H1 (cell line): ENCODE measurements at regions not wholly inside any gene's neighbourhood (a gene's known extent, or its start where the extent isn't known, plus 50 kb on each side); places are given as distances from the start of the nearest gene placed in this dataset.

Source experiments
- YY1 ChIP-seq: IDR thresholded peaks from 2 replicates; pipeline ENCODE4 v1.6.1; 2011; ENCODE audit warnings: low read depth, mild to moderate bottlenecking, low read length
- TF ChIP-seq, protein P1 (sequence below), 3 experiments: IDR thresholded peaks; 1 replicate in 2 of 3; 2 replicates in 1 of 3; pipeline versions ENCODE4 v1.5.1 to v1.6.1; 2011; ENCODE audit warnings: low read length in 3 of 3, mild to moderate bottlenecking in 3 of 3, inconsistent platforms in 2 of 3, low read depth in 1 of 3, moderate library complexity in 1 of 3; ENCODE audit not compliant: insufficient read depth in 1 of 3; ENCODE audit errors: control extremely low read depth in 1 of 3

DNA sequence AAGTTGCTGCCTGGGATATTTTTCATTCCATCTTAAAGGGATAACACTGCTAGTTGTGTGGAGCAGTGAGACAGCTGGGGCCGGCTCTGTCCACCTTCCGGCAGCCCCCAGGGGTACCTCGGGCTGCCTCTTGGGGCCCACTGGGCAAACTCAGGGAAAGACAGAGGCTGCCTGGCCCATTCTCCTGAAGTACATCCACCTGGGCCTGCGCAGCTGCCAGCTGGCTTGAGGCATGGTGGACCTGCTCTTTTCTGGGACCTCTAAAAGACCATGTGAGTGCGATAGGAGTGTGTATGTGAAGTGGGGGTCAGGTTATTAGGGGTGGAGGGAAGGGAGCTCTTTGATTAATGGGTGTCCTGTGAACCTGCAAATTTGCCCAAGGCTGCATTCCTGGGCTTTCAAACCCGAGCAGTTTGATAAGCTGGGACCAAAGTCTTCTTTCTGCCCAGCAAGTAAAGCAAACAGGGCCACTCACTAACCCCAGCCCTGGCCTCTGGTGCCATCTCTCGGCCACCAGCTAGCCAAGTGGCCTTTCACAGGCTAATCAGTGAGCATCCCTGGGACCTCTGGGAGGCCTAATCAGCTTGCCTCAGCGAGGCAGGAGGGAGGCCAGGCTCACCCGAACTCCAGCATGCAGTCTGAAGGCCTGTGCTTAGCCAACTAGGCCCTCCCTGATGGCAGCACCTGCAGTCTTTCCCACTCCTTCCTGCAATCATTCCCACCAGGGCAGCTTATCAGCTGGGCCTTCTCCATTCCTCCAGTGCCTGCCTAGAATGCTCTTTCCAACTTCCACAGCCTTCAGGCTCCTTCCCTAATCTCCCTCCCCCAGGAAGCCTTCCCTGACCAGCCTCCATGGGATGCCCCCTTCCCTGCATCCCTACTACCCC is 954.7 kb upstream of the ZNF722 start:
- TF ChIP-seq, protein P1, sequence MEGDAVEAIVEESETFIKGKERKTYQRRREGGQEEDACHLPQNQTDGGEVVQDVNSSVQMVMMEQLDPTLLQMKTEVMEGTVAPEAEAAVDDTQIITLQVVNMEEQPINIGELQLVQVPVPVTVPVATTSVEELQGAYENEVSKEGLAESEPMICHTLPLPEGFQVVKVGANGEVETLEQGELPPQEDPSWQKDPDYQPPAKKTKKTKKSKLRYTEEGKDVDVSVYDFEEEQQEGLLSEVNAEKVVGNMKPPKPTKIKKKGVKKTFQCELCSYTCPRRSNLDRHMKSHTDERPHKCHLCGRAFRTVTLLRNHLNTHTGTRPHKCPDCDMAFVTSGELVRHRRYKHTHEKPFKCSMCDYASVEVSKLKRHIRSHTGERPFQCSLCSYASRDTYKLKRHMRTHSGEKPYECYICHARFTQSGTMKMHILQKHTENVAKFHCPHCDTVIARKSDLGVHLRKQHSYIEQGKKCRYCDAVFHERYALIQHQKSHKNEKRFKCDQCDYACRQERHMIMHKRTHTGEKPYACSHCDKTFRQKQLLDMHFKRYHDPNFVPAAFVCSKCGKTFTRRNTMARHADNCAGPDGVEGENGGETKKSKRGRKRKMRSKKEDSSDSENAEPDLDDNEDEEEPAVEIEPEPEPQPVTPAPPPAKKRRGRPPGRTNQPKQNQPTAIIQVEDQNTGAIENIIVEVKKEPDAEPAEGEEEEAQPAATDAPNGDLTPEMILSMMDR (IDR thresholded peaks at IDR 0.05; ENCODE audit: control extremely low read depth in 1 of 3, insufficient read depth in 1 of 3, low read depth in 1 of 3, low read length in 3 of 3) = no peak
- TF ChIP-seq YY1 = no peak
